ENCODE measurements at regions not wholly inside any gene's neighbourhood (a gene's known extent, or its start where the extent isn't known, plus 50 kb on each side); places are given as distances from the start of the nearest gene placed in this dataset.
"Not testable (repeated sequence)": the region's sequence is repeated elsewhere in the genome, so short reads cannot be mapped to it uniquely, and the experiment has no call there.

- not testable (repeated sequence) for DNase-seq (ENCODE audit: low read depth)
Observed at GRCh38 chr14:106768972-106769700, 1242.8 kb downstream of the TMEM121 start.

- not testable (repeated sequence) for DNase-seq (ENCODE audit: low read depth)
Observed at GRCh38 chr14:106770158-106770672, 1243.8 kb downstream of the TMEM121 start.

GRCh38 chr14:106774889-106775480, 1248.6 kb downstream of the TMEM121 start:
- peak; percentile 69 for DNase-seq (ENCODE audit: low read depth)

- no peak for DNase-seq (ENCODE audit: low read depth)
Observed at GRCh38 chr14:106776395-106776983, 1250.1 kb downstream of the TMEM121 start.

GRCh38 chr14:106778986-106779385, 1252.6 kb downstream of the TMEM121 start:
- no peak for DNase-seq (ENCODE audit: low read depth)

GRCh38 chr14:106786697-106787096, 1260.3 kb downstream of the TMEM121 start:
- DNase-seq (ENCODE audit: low read depth), result no peak

GRCh38 chr14:106787626-106788025, 1261.2 kb downstream of the TMEM121 start:
- no peak for DNase-seq (ENCODE audit: low read depth)

- DNase-seq (ENCODE audit: low read depth), result no peak
Observed at GRCh38 chr14:106788534-106788933, 1262.2 kb downstream of the TMEM121 start.

- no peak for DNase-seq (ENCODE audit: low read depth)
Observed at GRCh38 chr14:106789318-106789717, 1262.9 kb downstream of the TMEM121 start.

- DNase-seq (ENCODE audit: low read depth), result peak; percentile 53
Observed at GRCh38 chr14:106790189-106791036, 1264.0 kb downstream of the TMEM121 start.

- no peak for DNase-seq (ENCODE audit: low read depth)
Observed at GRCh38 chr14:106792543-106792942, 1266.2 kb downstream of the TMEM121 start.

- not testable (repeated sequence) for DNase-seq (ENCODE audit: low read depth)
Observed at GRCh38 chr14:106798166-106798565, 1271.8 kb downstream of the TMEM121 start.

- DNase-seq (ENCODE audit: low read depth), result no peak
Observed at GRCh38 chr14:106802413-106803364, 1276.3 kb downstream of the TMEM121 start.

GRCh38 chr14:106803379-106803778, 1277.0 kb downstream of the TMEM121 start:
- DNase-seq (ENCODE audit: low read depth), result no peak

GRCh38 chr14:106807493-106807892, 1281.1 kb downstream of the TMEM121 start:
- no peak for DNase-seq (ENCODE audit: low read depth)

GRCh38 chr14:106808458-106808857, 1282.1 kb downstream of the TMEM121 start:
- DNase-seq (ENCODE audit: low read depth), result no peak

GRCh38 chr14:106808907-106809306, 1282.5 kb downstream of the TMEM121 start:
- no peak for DNase-seq (ENCODE audit: low read depth)

- no peak for DNase-seq (ENCODE audit: low read depth)
Observed at GRCh38 chr14:106809615-106810014, 1283.2 kb downstream of the TMEM121 start.

GRCh38 chr14:106810168-106810567, 1283.8 kb downstream of the TMEM121 start:
- not testable (repeated sequence) for DNase-seq (ENCODE audit: low read depth)

- DNase-seq (ENCODE audit: low read depth), result no peak
Observed at GRCh38 chr14:106811162-106811561, 1284.8 kb downstream of the TMEM121 start.

Measured in stimulated activated CD8-positive, alpha-beta memory T cell treated with anti-CD3 and anti-CD28 coated beads, Interleukin-15, amount 100 ng/mL, for 24 hours (primary cell).